ENCODE measurements at regions not wholly inside any gene's neighbourhood (a gene's known extent, or its start where the extent isn't known, plus 50 kb on each side); places are given as distances from the start of the nearest gene placed in this dataset.

DNA sequence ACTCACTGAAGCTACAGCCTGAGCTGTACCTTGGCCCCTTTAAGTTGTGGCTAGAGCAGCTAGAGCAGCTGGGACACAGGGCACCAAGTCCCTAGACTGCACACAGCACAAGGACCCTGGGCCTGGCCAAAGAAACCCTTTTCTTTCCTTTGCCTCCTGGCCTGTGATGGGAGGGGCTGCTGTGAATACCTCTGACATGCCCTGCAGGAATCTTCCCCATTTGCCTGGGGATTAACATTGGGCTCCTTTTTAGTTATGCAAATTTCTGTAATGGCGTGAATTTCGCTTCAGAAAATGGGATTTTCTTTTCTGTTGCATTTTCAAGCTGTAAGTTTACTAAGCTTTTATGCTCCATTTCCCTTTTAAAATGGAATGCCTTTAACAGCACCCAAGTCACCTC, 611.2 kb upstream of the ARPP21 start:
- TF ChIP-seq, protein P1, sequence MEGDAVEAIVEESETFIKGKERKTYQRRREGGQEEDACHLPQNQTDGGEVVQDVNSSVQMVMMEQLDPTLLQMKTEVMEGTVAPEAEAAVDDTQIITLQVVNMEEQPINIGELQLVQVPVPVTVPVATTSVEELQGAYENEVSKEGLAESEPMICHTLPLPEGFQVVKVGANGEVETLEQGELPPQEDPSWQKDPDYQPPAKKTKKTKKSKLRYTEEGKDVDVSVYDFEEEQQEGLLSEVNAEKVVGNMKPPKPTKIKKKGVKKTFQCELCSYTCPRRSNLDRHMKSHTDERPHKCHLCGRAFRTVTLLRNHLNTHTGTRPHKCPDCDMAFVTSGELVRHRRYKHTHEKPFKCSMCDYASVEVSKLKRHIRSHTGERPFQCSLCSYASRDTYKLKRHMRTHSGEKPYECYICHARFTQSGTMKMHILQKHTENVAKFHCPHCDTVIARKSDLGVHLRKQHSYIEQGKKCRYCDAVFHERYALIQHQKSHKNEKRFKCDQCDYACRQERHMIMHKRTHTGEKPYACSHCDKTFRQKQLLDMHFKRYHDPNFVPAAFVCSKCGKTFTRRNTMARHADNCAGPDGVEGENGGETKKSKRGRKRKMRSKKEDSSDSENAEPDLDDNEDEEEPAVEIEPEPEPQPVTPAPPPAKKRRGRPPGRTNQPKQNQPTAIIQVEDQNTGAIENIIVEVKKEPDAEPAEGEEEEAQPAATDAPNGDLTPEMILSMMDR (IDR thresholded peaks at IDR 0.05; ENCODE audit: low read depth, low read length) = no peak

DNA sequence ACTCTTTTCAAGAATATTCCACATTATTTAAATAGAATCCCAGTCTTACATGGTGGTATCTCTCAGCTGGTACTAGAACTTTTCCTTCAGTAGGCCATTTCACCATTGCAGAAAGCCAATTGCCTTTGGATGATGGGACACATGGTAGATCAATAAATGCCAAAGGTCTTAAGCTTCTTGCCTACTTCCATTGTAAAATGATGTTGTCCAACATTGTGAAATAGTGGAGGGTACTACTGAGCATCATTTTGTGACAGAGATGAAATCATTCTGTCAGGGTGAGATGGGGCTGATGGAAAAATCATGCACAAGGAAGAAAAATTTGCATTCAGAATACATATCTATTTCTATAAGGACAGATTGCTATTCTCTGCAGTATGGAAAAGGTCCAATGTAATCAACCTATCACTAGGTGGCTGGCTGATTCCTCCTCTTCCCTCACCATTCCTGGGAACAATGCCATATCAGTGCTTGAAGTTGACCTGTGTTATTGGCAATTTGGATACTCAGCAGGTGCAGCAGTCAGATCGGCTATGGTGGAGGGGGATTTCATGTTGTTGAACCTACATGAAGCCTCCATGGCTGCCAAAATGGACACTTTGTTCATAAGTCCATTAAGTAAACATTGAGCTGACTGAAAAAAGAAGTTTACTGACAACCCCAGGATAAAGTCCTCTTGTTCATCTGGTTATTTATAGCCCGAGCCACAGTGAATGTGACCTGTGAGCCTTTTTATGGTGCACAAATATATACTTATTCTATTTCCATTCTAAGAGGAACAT, 596.9 kb upstream of the ARPP21 start:
- DNase-seq (ENCODE audit: low read depth in 2 of 2) = no peak
- H3K4me3 ChIP-seq (replicated peaks in 1 of 2; ENCODE audit: low read depth in 2 of 2, low read length in 2 of 2) = no peak overlapping the region
- TF ChIP-seq, protein P1 (IDR thresholded peaks at IDR 0.05; ENCODE audit: low read depth, low read length) = no peak

More for the DNA sequence above, 611.2 kb upstream of the ARPP21 start:
- DNase-seq (ENCODE audit: low read depth in 2 of 2) = no peak
- no peak overlapping the region for H3K4me3 ChIP-seq (replicated peaks in 1 of 2; ENCODE audit: low read depth in 2 of 2, low read length in 2 of 2)

DNA sequence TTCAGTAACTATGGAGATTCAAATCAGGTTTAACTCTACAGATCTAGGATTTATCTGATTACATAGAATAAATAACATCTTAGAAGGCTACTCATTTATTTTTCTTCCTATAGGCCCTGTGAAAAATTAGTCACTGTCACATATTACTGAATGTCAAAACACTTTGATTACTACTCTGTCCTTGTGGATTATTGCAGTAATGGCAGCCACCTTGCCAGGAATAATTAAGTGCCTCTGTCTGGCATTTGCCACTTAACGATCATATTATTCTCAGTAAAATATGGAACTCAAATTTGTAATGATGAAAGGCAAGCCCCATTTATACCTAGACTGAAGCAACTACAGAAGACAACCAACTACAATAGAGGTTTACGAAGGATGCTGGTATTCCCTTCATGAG, 596.3 kb upstream of the ARPP21 start:
- TF ChIP-seq, protein P1 (IDR thresholded peaks at IDR 0.05; ENCODE audit: low read depth, low read length) = no peak
- DNase-seq (ENCODE audit: low read depth in 2 of 2) = no peak
- H3K4me3 ChIP-seq (replicated peaks in 1 of 2; ENCODE audit: low read depth in 2 of 2, low read length in 2 of 2) = no peak overlapping the region

DNA sequence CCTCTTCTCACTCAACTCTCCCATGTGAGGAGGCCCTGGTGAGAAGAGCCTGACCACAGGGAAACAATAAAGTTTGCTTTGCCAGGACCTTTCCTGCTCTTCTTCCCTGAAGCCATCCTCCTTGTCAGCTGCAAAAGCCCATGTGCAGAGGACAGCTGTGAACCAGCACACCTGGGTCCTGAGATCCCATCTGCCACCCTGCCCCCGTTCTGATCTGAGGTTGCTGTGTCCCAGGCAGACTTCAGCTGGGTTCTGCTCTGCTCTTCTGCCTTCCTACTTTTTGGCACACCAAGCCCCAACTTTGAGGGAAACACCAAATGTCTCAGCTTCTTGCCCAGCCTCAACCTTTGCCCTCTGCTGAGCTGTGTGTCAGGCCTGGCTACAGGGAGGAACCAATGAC, 595.1 kb upstream of the ARPP21 start:
- DNase-seq (ENCODE audit: low read depth in 2 of 2) = no peak
- TF ChIP-seq, protein P1 (IDR thresholded peaks at IDR 0.05; ENCODE audit: low read depth, low read length) = no peak
- no peak overlapping the region for H3K4me3 ChIP-seq (replicated peaks in 1 of 2; ENCODE audit: low read depth in 2 of 2, low read length in 2 of 2)

DNA sequence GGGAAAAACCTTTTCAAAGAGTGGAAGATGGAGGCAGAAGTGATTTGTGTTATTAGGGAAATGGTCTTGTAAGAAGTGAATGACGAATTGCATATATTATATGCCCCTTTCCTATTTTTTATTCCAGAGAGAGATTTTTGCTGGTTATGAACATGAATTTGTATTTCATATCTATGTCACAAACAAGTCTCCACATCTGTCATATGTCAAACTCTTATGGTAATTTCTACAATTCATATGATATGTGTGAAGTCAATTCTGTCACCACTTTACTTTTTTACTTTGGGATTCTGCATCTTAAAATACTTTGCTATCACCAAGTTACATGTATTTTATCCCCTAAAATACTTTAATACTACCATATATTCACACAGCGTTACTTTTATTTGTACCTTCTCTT, 594.2 kb upstream of the ARPP21 start:
- H3K4me3 ChIP-seq (replicated peaks in 1 of 2; ENCODE audit: low read depth in 2 of 2, low read length in 2 of 2) = no peak overlapping the region
- TF ChIP-seq, protein P1 (IDR thresholded peaks at IDR 0.05; ENCODE audit: low read depth, low read length) = no peak
- no peak for DNase-seq (ENCODE audit: low read depth in 2 of 2)

DNA sequence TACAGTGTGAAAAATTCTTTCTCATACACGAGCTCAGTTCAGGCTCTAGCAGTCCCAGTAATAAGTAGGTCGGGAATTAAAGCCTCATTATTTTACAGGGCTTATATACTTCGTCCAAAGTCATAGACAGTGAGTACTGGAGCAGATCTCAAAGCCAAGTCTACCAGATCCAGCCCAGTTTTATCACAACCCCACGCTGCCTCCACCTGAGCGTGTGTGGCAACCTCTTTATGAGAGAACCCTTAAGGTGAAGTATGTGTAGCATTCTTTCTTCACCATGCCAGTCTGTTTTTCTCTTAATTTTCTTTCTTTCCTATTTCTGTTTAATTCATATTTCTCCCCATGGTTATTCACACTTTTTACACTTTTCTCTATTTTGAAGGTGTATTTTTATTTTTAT, 574.6 kb upstream of the ARPP21 start:
- no peak for DNase-seq (ENCODE audit: low read depth in 2 of 2)
- no peak overlapping the region for H3K4me3 ChIP-seq (replicated peaks in 1 of 2; ENCODE audit: low read depth in 2 of 2, low read length in 2 of 2)
- TF ChIP-seq, protein P1 (IDR thresholded peaks at IDR 0.05; ENCODE audit: low read depth, low read length) = no peak

DNA sequence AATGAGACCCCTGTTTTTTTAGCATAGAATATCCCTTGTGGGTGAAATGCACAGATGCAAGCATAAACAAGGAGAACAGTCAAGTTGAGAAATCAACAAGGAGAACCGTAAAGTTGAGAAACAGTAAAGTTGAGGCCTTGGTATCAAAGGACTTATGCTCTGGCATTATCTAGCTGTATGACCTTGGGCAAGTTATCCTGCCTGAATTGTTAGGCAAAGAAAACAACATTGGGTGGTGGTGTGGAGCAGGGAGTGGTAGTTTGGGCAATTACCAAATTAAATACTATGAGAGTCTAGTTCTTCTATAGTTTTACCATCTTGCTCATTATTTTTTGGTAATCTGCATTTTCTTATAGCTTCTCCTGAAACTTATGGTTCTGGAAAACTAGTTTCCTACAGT, 573.4 kb upstream of the ARPP21 start:
- no peak overlapping the region for H3K4me3 ChIP-seq (replicated peaks in 1 of 2; ENCODE audit: low read depth in 2 of 2, low read length in 2 of 2)
- TF ChIP-seq, protein P1 (IDR thresholded peaks at IDR 0.05; ENCODE audit: low read depth, low read length) = no peak
- DNase-seq (ENCODE audit: low read depth in 2 of 2) = no peak
